ENCODE measurements at regions not wholly inside any gene's neighbourhood (a gene's known extent, or its start where the extent isn't known, plus 50 kb on each side); places are given as distances from the start of the nearest gene placed in this dataset.
"Not testable (repeated sequence)": the region's sequence is repeated elsewhere in the genome, so short reads cannot be mapped to it uniquely, and the experiment has no call there.

DNA sequence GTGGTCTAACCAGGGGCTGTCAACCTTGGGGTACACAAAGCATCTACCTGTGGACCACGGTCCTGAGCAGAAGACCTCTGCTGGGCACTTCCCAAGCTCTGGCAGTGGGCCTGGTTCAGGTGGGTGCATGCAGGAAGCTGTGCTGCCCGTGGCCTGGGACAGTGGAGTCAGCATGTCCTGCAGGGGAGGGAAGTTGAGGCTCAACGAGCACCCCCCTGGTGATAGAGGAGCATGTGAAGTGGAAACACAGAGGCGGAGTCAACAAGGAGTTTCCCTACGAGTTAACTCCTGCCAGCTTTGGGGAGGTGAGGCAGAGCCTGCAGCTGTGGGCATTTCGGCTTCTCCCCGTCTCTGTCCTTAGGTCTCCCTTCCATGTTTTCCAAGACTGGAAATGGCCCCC is 67.5 kb upstream of the IRX2 start:
- no peak for TF ChIP-seq ZFX (IDR thresholded peaks at IDR 0.05; ENCODE audit: borderline replicate concordance)
- TF ChIP-seq, protein P1, sequence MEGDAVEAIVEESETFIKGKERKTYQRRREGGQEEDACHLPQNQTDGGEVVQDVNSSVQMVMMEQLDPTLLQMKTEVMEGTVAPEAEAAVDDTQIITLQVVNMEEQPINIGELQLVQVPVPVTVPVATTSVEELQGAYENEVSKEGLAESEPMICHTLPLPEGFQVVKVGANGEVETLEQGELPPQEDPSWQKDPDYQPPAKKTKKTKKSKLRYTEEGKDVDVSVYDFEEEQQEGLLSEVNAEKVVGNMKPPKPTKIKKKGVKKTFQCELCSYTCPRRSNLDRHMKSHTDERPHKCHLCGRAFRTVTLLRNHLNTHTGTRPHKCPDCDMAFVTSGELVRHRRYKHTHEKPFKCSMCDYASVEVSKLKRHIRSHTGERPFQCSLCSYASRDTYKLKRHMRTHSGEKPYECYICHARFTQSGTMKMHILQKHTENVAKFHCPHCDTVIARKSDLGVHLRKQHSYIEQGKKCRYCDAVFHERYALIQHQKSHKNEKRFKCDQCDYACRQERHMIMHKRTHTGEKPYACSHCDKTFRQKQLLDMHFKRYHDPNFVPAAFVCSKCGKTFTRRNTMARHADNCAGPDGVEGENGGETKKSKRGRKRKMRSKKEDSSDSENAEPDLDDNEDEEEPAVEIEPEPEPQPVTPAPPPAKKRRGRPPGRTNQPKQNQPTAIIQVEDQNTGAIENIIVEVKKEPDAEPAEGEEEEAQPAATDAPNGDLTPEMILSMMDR (IDR thresholded peaks at IDR 0.05) = no peak
- H3K27ac ChIP-seq = no peak overlapping the region

DNA sequence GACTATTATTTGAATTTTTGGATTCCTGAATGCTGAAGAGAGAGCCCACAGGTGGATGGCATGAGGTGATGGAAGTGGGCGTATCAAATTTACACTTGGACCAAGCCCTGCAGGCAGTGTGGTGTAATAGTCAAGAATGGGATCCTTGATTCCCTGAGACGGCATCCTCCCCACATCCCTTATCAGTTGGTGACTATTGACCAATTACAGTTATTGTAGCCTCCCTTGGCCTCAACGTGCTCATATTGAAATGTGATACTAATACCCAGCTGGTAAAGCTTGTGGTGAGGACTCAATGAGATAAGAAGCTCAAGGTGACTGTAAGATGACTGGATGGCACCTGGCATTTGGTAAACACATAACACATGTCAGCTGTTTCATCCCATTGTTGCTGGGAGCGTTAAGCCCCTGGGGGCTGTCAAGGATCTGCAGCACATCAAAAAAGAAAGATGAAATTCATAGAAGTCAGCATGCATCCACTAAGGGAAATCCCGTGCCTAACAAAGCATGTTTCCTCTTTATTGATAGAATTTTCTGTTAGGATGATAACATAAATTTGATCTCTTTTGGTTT is 65.6 kb upstream of the IRX2 start:
- TF ChIP-seq ZFX (IDR thresholded peaks at IDR 0.05; ENCODE audit: borderline replicate concordance) = no peak
- TF ChIP-seq, protein P1 (IDR thresholded peaks at IDR 0.05) = no peak
- H3K27ac ChIP-seq = no peak overlapping the region

DNA sequence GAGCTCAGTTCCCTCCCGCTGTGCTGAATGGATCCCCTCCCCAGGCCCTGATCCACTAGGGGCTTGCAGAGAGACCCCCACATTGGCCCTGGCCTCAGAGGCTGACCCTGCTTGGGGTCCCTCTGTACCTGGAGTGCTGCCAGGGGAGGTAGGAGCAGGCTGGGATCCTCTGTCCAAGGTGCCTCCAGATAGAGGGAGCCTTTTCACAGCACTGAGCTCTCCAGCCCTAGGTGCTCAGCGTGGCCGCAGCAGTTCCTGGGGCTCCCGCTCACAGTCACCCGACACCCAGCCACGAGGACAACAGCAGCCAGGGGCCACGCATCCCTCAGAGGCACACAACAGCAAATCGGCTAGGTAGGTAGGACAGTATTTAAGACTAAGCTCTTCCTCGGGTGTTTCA is 62.2 kb upstream of the IRX2 start:
- no peak overlapping the region for H3K27ac ChIP-seq
- TF ChIP-seq, protein P1 (IDR thresholded peaks at IDR 0.05) = no peak
- no peak for TF ChIP-seq ZFX (IDR thresholded peaks at IDR 0.05; ENCODE audit: borderline replicate concordance)

DNA sequence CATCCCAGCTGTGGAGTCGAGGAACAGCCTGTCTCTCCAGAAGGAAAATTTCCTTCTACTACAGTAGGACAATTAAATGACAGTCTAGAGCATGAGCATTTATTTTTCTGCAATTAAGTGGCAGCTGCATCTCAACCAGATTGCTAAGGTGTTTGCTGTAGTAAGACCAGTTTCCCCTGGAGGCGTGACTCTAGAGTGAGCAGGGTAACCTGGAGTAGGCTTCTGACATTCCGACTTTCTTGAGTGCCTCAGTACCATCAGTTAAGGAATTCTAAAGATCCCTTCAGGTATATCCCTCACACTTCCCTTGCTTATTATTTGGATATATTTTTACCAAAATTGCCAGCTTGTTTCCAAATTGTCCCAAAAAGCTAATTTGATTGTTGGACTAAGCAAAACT is 59.2 kb upstream of the IRX2 start:
- H3K27ac ChIP-seq = no peak overlapping the region
- TF ChIP-seq ZFX (IDR thresholded peaks at IDR 0.05; ENCODE audit: borderline replicate concordance) = no peak
- TF ChIP-seq, protein P1 (IDR thresholded peaks at IDR 0.05) = no peak

DNA sequence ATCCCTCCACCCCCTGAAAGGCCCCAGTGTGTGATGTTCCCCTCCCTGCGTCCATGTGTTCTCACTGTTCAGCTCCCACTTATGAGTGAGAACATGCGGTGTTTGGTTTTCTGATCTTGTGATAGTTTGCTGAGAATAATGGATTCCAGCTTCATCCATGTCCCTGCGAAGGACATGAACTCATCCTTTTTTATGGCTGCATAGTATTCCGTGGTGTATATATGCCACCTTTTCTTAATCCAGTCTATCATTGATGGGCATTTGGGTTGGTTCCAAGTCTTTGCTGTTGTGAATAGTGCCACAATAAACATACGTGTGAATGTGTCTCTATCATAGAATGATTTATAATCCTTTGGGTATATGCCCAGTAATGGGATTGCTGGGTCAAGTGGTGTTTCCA is 55.8 kb upstream of the IRX2 start:
- H3K27ac ChIP-seq = not testable (repeated sequence)

DNA sequence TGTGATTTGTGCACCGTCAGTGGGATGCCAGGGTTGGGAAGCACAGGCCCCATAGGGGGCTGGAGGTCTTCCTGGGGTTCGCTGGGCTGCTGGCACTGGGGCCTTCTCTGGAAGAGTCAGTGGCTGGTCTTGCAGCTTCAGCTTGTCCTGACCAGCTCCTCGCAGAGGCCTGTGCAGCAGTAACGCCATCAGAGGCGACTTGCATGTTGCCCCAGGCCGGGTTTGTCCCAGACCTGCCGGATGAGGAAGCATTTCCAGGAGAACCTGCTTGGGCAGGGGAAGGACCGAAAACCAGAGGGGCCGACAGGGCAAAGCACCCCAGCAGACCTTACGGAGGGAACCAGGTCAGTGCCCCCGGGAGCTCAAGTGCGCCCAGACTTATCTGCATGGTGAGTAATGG is 54.7 kb upstream of the IRX2 start:
- TF ChIP-seq, protein P1 (IDR thresholded peaks at IDR 0.05) = no peak
- TF ChIP-seq ZFX (IDR thresholded peaks at IDR 0.05; ENCODE audit: borderline replicate concordance) = no peak
- no peak overlapping the region for H3K27ac ChIP-seq

DNA sequence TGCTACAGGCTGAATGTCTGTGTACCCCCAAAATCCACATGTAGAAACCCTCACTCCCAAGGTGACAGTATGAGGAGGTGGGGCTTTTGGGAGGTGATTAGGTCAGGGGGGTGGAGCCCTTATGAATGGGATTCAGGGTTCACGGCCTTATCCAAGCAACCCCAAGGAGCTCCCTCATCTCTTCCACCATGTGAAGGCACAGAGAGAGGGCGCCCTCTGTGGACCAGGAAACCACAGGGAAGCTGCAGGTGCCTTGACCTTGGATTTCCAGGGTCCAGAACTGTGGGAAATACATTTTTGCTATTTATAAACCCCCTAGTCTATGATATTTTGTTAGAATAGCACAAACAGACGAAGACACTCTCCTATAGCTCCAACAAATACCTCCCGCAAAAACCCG is 53.6 kb upstream of the IRX2 start:
- TF ChIP-seq, protein P1 (IDR thresholded peaks at IDR 0.05) = no peak
- H3K27ac ChIP-seq = no peak overlapping the region

DNA sequence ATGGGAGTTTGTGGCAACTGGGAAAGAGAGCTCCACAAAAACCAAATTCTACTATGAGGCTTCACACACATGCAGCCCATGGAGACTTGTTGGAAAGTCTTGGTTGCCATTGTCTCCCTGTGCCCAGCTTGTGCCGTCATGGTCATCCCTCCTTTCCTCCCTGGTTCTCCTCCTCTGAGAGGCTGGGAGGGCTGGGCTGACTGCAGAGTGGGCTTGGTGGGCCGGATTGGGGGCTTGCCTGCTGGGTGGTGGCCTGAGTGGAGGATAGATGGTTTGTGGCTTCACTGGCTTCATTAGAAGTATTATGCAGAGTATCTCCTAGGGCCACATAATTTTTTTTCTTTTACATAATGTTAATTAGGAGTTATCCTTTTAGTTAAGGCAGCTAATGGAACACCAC is 52.3 kb upstream of the IRX2 start:
- no peak overlapping the region for H3K27ac ChIP-seq
- TF ChIP-seq, protein P1 (IDR thresholded peaks at IDR 0.05) = no peak
- TF ChIP-seq ZFX (IDR thresholded peaks at IDR 0.05; ENCODE audit: borderline replicate concordance) = no peak
